Adrenal gland (tissue), 5 donors: ENCODE measurements at regions not wholly inside any gene's neighbourhood (a gene's known extent, or its start where the extent isn't known, plus 50 kb on each side); places are given as distances from the start of the nearest gene placed in this dataset.

Experiments used
- POLR2A ChIP-seq, 2 donors: fragments of 450-650 bp; IDR thresholded peaks; one replicate each; pipeline ENCODE4 v1.6.1; 2017; ENCODE audit warnings: antibody characterized with exemption in 2 of 2, mild to moderate bottlenecking in 2 of 2, moderate library complexity in 1 of 2
- TF ChIP-seq, protein P1 (sequence below), 6 experiments: fragments of 450-650 bp in 4 of 6; fragments of 200-600 bp in 2 of 6; sonication (generic) in 1 of 6; IDR thresholded peaks; 1 replicate in 5 of 6; 2 replicates in 1 of 6; pipeline versions ENCODE4 v1.5.1 to v1.8.0; 2016 to 2021; ENCODE audit warnings: antibody characterized with exemption in 6 of 6, mild to moderate bottlenecking in 2 of 6, moderate library complexity in 1 of 6
- donor health status: DM: no; HTN: no; CAD: no.

DNA sequence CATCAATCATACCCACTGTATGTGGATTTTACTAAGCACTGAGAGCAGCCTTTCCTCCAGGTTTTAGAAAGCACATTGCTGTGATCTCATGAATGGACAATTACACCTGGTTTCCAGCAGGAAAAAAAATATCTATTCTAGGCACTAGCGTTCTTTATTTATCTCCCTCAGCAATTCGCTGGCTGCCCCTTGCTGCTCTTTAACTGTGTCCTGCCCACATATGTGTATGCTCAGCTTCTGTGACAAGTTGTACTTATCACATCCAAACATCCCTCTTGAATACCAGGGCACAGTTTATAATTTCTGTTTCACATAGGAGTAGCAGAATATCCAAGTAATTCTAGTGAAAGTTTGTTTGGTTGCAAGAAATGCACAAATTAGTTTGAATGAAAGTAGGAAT is 146.8 kb downstream of the USP46 start:
- TF ChIP-seq, protein P1, sequence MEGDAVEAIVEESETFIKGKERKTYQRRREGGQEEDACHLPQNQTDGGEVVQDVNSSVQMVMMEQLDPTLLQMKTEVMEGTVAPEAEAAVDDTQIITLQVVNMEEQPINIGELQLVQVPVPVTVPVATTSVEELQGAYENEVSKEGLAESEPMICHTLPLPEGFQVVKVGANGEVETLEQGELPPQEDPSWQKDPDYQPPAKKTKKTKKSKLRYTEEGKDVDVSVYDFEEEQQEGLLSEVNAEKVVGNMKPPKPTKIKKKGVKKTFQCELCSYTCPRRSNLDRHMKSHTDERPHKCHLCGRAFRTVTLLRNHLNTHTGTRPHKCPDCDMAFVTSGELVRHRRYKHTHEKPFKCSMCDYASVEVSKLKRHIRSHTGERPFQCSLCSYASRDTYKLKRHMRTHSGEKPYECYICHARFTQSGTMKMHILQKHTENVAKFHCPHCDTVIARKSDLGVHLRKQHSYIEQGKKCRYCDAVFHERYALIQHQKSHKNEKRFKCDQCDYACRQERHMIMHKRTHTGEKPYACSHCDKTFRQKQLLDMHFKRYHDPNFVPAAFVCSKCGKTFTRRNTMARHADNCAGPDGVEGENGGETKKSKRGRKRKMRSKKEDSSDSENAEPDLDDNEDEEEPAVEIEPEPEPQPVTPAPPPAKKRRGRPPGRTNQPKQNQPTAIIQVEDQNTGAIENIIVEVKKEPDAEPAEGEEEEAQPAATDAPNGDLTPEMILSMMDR (IDR thresholded peaks at IDR 0.05) = no peak
- TF ChIP-seq POLR2A (IDR thresholded peaks at IDR 0.05) = no peak
